GM10266 (cell line): ENCODE measurements at regions not wholly inside any gene's neighbourhood (a gene's known extent, or its start where the extent isn't known, plus 50 kb on each side); places are given as distances from the start of the nearest gene placed in this dataset.
A peak's percentile ranks its signal among the peaks of the same experiment; 100 is the strongest.

Experiments
- DNase-seq: peaks from one replicate; pipeline ENCODE4 v3.0.0; 2012; ENCODE audit errors: extremely low spot score
- CTCF ChIP-seq: IDR thresholded peaks from 2 replicates; pipeline ENCODE4 v1.5.1; 2012; ENCODE audit warnings: mild to moderate bottlenecking, low read depth; ENCODE audit not compliant: control insufficient read depth, insufficient read depth; ENCODE audit errors: missing control alignments

- no peak for TF ChIP-seq CTCF
- no peak for DNase-seq
Measured at GRCh38 chr3:191074511-191074910, 124.5 kb upstream of the OSTN start.

DNA sequence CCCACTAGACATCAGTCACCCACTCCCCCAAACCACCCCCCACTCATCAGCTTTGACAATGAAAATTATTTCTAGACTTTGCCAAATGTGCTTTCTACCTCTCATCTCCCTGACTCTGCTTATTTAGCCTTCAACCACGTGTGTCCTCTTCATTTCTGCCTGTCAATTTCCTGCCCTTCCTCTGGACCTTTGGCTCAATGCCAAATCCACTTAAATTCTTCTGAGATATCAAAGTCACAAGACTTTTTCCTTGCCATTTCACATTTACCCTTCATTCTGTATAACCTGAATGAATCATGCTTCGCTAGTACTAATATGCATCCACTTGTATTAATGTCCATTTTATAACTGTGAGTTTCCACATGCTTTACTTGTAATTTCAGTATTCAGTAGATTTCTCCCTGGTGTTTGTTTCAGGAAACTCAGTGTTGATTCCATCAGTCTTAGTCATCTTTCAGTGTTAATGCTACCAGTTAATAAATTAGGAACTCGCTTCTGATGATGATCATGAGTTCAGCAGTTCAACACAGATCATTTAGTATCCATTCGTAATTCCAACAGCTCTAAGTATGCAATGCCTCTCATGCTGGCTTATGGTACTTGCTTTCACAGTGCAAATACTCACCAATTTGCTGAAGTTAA, 128.2 kb upstream of the OSTN start:
- no peak for DNase-seq
- TF ChIP-seq CTCF, result no peak

GRCh38 chr3:191070201-191070600, 128.8 kb upstream of the OSTN start:
- no peak for DNase-seq
- TF ChIP-seq CTCF, result no peak

DNA sequence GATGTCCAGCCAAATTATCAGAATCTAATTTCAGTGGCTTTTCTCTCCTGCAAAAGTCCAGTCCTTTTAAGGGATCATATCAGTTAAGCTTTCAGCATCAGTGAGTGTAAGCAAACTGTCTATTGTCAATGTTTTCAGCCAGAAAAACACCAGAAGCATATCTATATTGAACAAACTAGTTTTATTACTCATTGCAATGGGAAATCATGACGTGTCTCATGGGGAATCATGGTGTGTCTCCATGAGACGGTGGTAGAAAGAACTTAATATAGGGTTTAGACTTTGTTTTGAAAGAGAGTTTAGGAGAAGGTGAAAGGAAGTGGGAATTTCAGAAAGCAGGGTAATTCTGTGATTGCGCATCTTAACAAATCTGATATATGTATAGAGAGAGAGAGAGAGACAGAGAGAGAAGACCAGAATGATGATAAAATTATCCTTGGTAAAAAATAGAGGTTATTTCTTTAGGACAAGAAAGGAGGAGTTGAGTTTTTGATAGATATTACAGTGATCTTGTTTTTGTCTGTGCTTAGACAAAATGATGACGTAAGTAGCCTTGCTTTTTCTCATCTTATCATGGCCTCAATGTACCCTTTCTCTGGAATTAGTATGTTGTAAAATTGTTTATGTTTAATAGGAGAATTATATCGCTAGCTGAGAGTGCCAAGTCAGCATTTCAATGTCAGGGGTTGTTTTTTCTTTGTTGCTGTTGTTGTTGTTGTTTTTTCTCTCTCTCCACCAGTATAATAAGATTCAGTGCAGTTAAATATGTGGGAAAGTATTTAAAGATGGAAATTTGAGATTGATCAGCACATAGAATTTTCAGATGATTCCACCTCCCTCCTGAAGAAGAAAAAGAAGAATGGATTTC, 129.9 kb upstream of the OSTN start:
- no peak for TF ChIP-seq CTCF
- no peak for DNase-seq

DNA sequence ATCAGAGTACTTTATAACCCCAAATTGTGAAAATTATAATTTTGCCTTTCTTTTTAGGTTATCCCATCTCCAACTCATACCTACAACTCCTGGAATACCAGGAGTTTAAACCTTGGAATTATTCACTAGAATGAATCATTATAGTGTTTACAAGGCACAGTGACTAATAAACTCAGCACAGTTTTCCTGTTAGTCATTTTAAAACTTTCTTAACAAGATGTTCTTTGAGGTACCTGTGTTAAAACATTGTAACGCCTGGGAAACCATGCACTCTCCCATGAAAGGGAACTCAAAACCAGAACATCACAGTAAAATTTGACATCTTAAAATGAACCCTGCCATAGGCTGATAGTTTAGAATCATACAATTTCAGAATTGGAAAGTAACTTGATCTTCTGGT, 132.4 kb upstream of the OSTN start:
- no peak for TF ChIP-seq CTCF
- no peak for DNase-seq

DNA sequence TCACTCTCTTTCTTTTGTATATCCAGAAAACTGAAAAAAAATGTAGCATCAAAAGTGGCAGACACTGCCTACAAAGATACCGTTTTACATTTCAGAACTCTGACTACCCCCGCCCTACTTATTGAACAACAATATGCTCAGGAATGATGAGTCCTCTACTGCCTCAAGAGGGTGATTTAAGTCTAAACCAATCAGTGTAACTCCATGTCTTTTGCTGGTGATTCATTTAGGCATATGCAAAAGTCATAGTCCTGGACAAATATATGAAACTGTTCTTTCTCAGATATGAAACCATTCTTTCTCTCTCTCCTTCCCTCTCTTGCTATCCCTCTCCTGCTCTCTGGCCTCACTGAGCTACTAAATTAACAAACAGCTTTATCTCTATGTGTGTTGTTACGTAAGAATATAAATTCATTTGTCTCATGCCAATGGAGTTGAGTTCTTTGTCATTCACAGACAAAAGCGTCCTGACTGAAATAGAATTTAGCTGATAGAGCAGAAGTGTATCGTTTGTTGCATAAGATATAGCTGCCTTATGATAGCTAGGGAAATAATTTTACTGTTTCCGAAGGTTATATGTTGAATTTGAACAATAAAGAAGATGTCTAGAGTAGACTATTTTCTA, 133.7 kb upstream of the OSTN start:
- TF ChIP-seq CTCF, result no peak
- DNase-seq, result no peak

- peak; percentile 38 for TF ChIP-seq CTCF
- peak; percentile 20 for DNase-seq
Measured at GRCh38 chr3:191051037-191051436, 148.0 kb upstream of the OSTN start.
